Testis (tissue), 2 donors: ENCODE measurements at regions not wholly inside any gene's neighbourhood (a gene's known extent, or its start where the extent isn't known, plus 50 kb on each side); places are given as distances from the start of the nearest gene placed in this dataset.

Source experiments
- CTCF ChIP-seq, 3 experiments: fragments of 450-650 bp in 2 of 3; fragments of 200-600 bp in 1 of 3; sonication (generic) in 1 of 3; IDR thresholded peaks; one replicate each; pipeline ENCODE4 v1.5.1; 2016 to 2019; ENCODE audit warnings: antibody characterized with exemption in 3 of 3, mild to moderate bottlenecking in 2 of 3, moderate library complexity in 1 of 3
- POLR2A ChIP-seq: fragments of 450-650 bp; IDR thresholded peaks from one replicate; pipeline ENCODE4 v1.6.1; 2017; ENCODE audit warnings: antibody characterized with exemption, mild to moderate bottlenecking, moderate library complexity

- no peak for TF ChIP-seq CTCF (IDR thresholded peaks at IDR 0.05)
- TF ChIP-seq POLR2A, result no peak
Observed at GRCh38 chr7:12007576-12007975, 175.6 kb upstream of the THSD7A start.
